Endothelial cell of umbilical vein (primary cell): ENCODE measurements at regions not wholly inside any gene's neighbourhood (a gene's known extent, or its start where the extent isn't known, plus 50 kb on each side); places are given as distances from the start of the nearest gene placed in this dataset.

Experiments used
- BruUV-seq: library from RNA; stranded (reverse); fragments of 400-500 nt; replicated peaks from 2 replicates; lab custom pipeline; 2021; lab: Mats Ljungman, UMichigan
- CTCF ChIA-PET: fragments of 300-600, 350-600 bp; sonication (Branson Sonifier 250); formaldehyde crosslinking; loops from one replicate; lab custom pipeline; 2021; ENCODE audit warnings: antibody characterized with exemption, inconsistent platforms; lab: Charles Lee
- POLR2A ChIA-PET: fragments of 300-600, 350-600 bp; sonication (Branson Sonifier 250); formaldehyde crosslinking; loops from one replicate; lab custom pipeline; 2021; ENCODE audit warnings: antibody characterized with exemption, inconsistent platforms; lab: Charles Lee
- DNase-seq: peaks from one replicate; pipeline ENCODE4 v3.0.0-alpha.2; 2011; ENCODE audit warnings: low read depth, low spot score
- FAIRE-seq: peaks from 2 replicates; lab custom pipeline; 2011; peaks lifted over from hg19 to GRCh38; lab: Jason Lieb, UNC
- H2AFZ ChIP-seq: 2 replicates; pipeline ENCODE4 v1.6.0; 2012; ENCODE audit warnings: low read depth, low read length, control low read depth, inconsistent platforms
- H3K27ac ChIP-seq: 2 replicates; pipeline ENCODE4 v1.5.1; 2011; ENCODE audit warnings: low read depth, mild to moderate bottlenecking, control low read depth, low read length, moderate library complexity; ENCODE audit not compliant: insufficient read depth
- H3K27me3 ChIP-seq, 2 experiments: 2 replicates each; pipeline versions ENCODE4 v1.6.0 to v1.6.1; 2011; ENCODE audit warnings: low read length in 2 of 2, mixed read lengths in 1 of 2; ENCODE audit not compliant: control insufficient read depth in 2 of 2, insufficient read depth in 2 of 2
- H3K36me3 ChIP-seq, 2 experiments: 2 replicates in 1 of 2; 3 replicates in 1 of 2; pipeline ENCODE4 v1.5.1; 2011; ENCODE audit warnings: low read length in 2 of 2, mild to moderate bottlenecking in 1 of 2, moderate library complexity in 1 of 2; ENCODE audit not compliant: control insufficient read depth in 2 of 2, insufficient read depth in 2 of 2; ENCODE audit errors: extremely low read depth in 1 of 2
- H3K4me1 ChIP-seq: 3 replicates; pipeline ENCODE4 v1.5.1; 2011; ENCODE audit warnings: mild to moderate bottlenecking, low read length; ENCODE audit not compliant: control insufficient read depth, insufficient read depth; ENCODE audit errors: extremely low read depth
- H3K4me2 ChIP-seq: 2 replicates; pipeline ENCODE4 v1.6.1; 2011; ENCODE audit warnings: low read length, control low read depth, mixed read lengths; ENCODE audit not compliant: insufficient read depth
- H3K4me3 ChIP-seq, 3 experiments: fragments of 200-600 bp in 1 of 3; sonication (generic), shearing (Covaris generic) in 1 of 3; replicated peaks in 1 of 3; 2 replicates each; pipeline ENCODE4 v1.5.1; 2011 to 2016; ENCODE audit warnings: control low read depth in 3 of 3, low read length in 3 of 3, mild to moderate bottlenecking in 2 of 3, inconsistent platforms in 1 of 3, low read depth in 1 of 3, moderate library complexity in 1 of 3; ENCODE audit not compliant: insufficient read depth in 1 of 3
- H3K79me2 ChIP-seq: 2 replicates; pipeline ENCODE4 v1.6.0; 2012; ENCODE audit warnings: low read length, inconsistent platforms; ENCODE audit not compliant: control insufficient read depth, insufficient read depth
- H3K9ac ChIP-seq: replicated peaks from 2 replicates; pipeline ENCODE3; 2011; ENCODE audit warnings: low read length, control low read depth; ENCODE audit not compliant: insufficient read depth; ENCODE audit errors: extremely low read depth
- H3K9me1 ChIP-seq: replicated peaks from 3 replicates; pipeline ENCODE4 v1.6.0; 2011; ENCODE audit warnings: mild to moderate bottlenecking, low read length; ENCODE audit not compliant: control insufficient read depth, insufficient read depth; ENCODE audit errors: extremely low read depth
- H3K9me3 ChIP-seq: replicated peaks from 2 replicates; pipeline ENCODE4 v1.5.1; 2012; ENCODE audit warnings: low read length, inconsistent platforms; ENCODE audit not compliant: control insufficient read depth, insufficient read depth
- H4K20me1 ChIP-seq: replicated peaks from 2 replicates; pipeline ENCODE3; 2011; ENCODE audit warnings: mild to moderate bottlenecking, low read length; ENCODE audit not compliant: control insufficient read depth, insufficient read depth; ENCODE audit errors: extremely low read depth
- EZH2 ChIP-seq: IDR thresholded peaks from 2 replicates; pipeline ENCODE4 v1.6.1; 2012; ENCODE audit warnings: borderline replicate concordance, low read depth, mild to moderate bottlenecking, moderate library complexity, low read length, inconsistent platforms; ENCODE audit not compliant: severe bottlenecking
- FOS ChIP-seq: IDR thresholded peaks from 2 replicates; pipeline ENCODE4 v1.6.1; 2011; ENCODE audit warnings: mild to moderate bottlenecking, low read length, moderate library complexity, borderline replicate concordance; ENCODE audit not compliant: insufficient read depth
- GATA2 ChIP-seq: IDR thresholded peaks from 2 replicates; pipeline ENCODE4 v1.7.0; 2011; ENCODE audit warnings: low read depth, mild to moderate bottlenecking, moderate library complexity, mixed read lengths, low read length; ENCODE audit not compliant: insufficient read length, insufficient read depth
- JUN ChIP-seq: IDR thresholded peaks from 2 replicates; pipeline ENCODE4 v1.6.1; 2011; ENCODE audit warnings: borderline replicate concordance, low read depth; ENCODE audit not compliant: insufficient read length, insufficient read depth
- MYC ChIP-seq: IDR thresholded peaks from one replicate; pipeline ENCODE4 v1.6.1; 2011; ENCODE audit warnings: mild to moderate bottlenecking, low read depth, low read length
- POLR2A ChIP-seq: IDR thresholded peaks from 2 replicates; pipeline ENCODE4 v1.6.1; 2012; ENCODE audit warnings: low read depth, mild to moderate bottlenecking, control low read depth, low read length
- POLR2AphosphoS5 ChIP-seq: IDR thresholded peaks from 2 replicates; pipeline ENCODE4 v1.6.1; 2012; ENCODE audit warnings: low read depth, mild to moderate bottlenecking, control low read depth, low read length, moderate library complexity; ENCODE audit not compliant: insufficient read depth
- dilution Hi-C: fragments of 300-500 bp; cut with MboI; formaldehyde crosslinking; loops from one replicate; pipeline ENCODE4 v1.15.0; 2019; ENCODE audit warnings: low sequenced_read_pairs; ENCODE audit not compliant: extremely low pct_ligation_motif_present
- intact Hi-C: fragments of 100-400 bp; cut with micrococcal nuclease; formaldehyde crosslinking; loops from one replicate; pipeline ENCODE4 v1.10.0; 2022
- TF ChIP-seq, protein P1 (sequence below), 2 donors: IDR thresholded peaks; 1 replicate in 1 of 2; 2 replicates in 1 of 2; pipeline ENCODE4 v1.5.1; 2011; ENCODE audit warnings: low read length in 2 of 2, mild to moderate bottlenecking in 2 of 2, moderate library complexity in 2 of 2, control low read depth in 1 of 2, inconsistent platforms in 1 of 2, low read depth in 1 of 2; ENCODE audit not compliant: insufficient read depth in 1 of 2; ENCODE audit errors: extremely low read depth in 1 of 2
- TF ChIP-seq, protein P2 (sequence below): IDR thresholded peaks from 2 replicates; pipeline ENCODE4 v1.6.1; 2011; ENCODE audit not compliant: insufficient read depth, insufficient read length

DNA sequence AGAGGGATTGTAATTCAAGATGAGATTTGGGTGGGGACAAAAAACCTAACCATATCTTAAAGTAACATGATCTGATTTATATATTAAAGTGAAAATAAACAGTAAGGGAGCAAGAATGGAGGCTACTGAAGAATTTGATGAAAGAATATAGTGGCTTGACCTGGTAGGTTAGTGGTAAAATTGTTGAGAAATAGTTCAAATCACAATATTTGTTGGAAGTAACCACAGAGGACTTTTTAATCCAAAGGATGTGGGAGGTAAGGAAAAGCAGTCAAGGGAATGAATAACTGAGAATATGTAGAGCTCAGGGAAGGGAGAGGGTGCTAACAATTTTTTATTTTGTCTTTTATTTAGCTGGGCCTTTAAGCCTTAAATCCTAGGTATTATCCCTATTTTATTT lies 139.8 kb upstream of the HS3ST1 start:
- H3K9me1 ChIP-seq: no peaks in the 10 kb centered on the region
- no peaks in the 10 kb centered on the region for H3K79me2 ChIP-seq
- FAIRE-seq: no peak
- intact Hi-C loops: no loop called here
- H3K27me3 ChIP-seq: no peaks in the 10 kb centered on the region
- no peak overlapping the region for H3K4me2 ChIP-seq
- no peak overlapping the region for H2AFZ ChIP-seq
- H3K9me3 ChIP-seq: no peaks in the 10 kb centered on the region
- dilution Hi-C loops: no loop called here
- no peaks in the 10 kb centered on the region for H3K36me3 ChIP-seq
- no peak overlapping the region for H3K4me3 ChIP-seq
- no peak for TF ChIP-seq JUN
- TF ChIP-seq MYC: no peak
- TF ChIP-seq, protein P1, sequence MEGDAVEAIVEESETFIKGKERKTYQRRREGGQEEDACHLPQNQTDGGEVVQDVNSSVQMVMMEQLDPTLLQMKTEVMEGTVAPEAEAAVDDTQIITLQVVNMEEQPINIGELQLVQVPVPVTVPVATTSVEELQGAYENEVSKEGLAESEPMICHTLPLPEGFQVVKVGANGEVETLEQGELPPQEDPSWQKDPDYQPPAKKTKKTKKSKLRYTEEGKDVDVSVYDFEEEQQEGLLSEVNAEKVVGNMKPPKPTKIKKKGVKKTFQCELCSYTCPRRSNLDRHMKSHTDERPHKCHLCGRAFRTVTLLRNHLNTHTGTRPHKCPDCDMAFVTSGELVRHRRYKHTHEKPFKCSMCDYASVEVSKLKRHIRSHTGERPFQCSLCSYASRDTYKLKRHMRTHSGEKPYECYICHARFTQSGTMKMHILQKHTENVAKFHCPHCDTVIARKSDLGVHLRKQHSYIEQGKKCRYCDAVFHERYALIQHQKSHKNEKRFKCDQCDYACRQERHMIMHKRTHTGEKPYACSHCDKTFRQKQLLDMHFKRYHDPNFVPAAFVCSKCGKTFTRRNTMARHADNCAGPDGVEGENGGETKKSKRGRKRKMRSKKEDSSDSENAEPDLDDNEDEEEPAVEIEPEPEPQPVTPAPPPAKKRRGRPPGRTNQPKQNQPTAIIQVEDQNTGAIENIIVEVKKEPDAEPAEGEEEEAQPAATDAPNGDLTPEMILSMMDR (IDR thresholded peaks at IDR 0.05; ENCODE audit: extremely low read depth in 1 of 2, insufficient read depth in 1 of 2, low read depth in 1 of 2, low read length in 2 of 2): no peak
- TF ChIP-seq, protein P2, sequence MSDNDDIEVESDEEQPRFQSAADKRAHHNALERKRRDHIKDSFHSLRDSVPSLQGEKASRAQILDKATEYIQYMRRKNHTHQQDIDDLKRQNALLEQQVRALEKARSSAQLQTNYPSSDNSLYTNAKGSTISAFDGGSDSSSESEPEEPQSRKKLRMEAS: no peak
- TF ChIP-seq POLR2A: no peak
- TF ChIP-seq FOS: no peak
- no peak for TF ChIP-seq POLR2AphosphoS5
- no peak for TF ChIP-seq GATA2
- TF ChIP-seq EZH2: no peak
- H3K27ac ChIP-seq: no peak overlapping the region
- ChIA-PET CTCF (no interaction called here), POLR2A (no interaction called here)
- BruUV-seq: no TSS peak
- H3K9ac ChIP-seq: no peak overlapping the region
- no peaks in the 10 kb centered on the region for H4K20me1 ChIP-seq
- no peak for DNase-seq
- no peaks in the 10 kb centered on the region for H3K4me1 ChIP-seq
